GM19351 (cell line): ENCODE measurements at regions not wholly inside any gene's neighbourhood (a gene's known extent, or its start where the extent isn't known, plus 50 kb on each side); places are given as distances from the start of the nearest gene placed in this dataset.
A peak's percentile ranks its signal among the peaks of the same experiment; 100 is the strongest.
"Not testable (repeated sequence)": the region's sequence is repeated elsewhere in the genome, so short reads cannot be mapped to it uniquely, and the experiment has no call there.

Experiments used
- ATAC-seq: cut with Tn5 transposase; IDR thresholded peaks from one replicate; pipeline ENCODE4 v1.9.1; 2021; ENCODE audit warnings: mild to moderate bottlenecking, moderate library complexity; ENCODE audit not compliant: unreplicated experiment

DNA sequence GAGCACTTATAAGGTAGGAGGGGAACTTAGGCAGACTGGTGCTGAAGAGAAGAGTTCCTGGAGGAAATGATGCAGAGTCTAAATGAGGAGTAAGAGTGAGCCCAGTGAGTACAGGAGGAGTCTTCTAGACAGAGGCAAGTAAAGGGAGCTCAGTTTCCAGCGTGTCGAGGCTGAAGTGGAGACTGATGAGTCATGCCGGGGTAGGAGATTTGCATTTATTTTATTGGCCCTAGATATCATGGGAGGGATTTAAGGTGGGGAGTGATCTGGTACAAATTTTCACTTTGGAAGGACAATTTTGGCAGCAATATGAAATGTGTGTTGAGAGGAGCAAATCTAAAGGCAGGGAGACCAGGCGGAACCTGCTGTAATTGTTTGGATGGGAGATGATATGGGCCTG, 157.5 kb downstream of the TTC8 start:
- no peak for ATAC-seq

DNA sequence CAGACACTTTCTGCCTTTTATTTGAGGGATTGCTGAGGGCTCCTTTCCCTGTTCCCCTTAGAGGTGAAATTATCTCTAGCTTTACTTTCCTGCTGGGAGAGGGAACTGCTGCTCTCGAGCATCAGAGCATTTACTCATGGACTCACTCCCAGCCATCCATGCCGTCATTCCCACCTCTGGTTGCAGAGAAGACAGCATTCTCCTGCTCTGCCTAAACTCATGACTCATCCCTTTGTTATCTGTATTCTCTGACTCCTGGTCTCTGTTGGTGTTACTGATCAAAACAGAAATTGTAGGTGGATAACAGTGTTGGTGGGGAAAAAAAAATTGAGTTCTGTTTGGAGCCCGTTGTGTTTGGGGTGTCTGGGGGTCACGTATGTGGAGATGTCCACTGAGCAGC, 159.3 kb downstream of the TTC8 start:
- ATAC-seq: no peak

GRCh38 chr14:88985654-88986053, 161.2 kb downstream of the TTC8 start:
- no peak for ATAC-seq

DNA sequence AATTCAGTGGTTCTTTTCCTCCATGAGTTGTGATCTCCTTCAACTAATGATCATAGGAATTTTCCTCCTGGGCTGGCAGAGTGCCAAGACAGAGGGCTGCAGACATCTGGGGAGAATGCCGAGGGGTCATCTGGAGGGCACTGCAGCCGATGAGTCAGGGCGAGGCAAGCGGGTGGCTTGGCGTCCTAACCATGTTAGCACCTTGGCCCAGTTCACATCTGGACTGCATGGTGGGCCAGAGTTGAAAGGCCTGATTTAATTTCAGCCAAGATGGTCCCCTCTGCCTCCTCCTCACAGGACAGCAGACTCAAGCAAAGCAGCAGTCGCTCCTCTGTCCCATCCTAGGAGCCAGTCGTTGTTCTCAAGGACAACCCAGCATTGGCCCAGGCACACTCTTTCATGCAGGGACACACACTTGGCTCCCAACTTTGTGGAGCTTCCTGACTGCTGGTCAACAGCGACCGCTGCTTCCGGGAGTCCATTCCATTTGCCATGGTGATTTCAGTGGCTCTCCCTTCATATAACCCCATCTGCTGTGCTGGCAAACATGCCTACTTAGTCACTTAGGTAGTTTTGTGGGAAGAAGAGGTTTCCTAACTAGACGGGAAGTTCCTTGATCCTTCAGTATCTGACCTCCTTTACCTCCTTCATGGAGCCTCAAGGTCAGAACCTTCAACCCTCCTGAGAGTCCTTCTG, 161.8 kb downstream of the TTC8 start:
- no peak for ATAC-seq

DNA sequence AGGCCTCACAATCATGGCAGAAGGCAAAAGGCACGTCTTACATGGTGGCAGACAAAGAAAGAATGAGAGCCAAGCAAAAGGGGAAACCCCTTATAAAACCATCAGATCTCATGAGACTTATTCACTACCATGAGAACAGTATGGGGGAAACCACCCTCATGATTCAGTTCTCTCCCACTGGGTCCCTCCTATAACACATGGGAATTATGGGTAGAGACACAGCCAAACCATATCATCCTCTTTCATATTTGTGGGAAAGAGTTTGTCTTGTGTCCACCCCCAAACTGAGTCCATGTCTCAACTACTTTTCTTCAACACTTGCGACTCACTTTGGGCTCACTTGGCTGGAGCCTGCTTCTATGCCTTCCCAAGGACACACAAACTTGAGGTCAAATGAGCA, 162.5 kb downstream of the TTC8 start:
- ATAC-seq: not testable (repeated sequence)

DNA sequence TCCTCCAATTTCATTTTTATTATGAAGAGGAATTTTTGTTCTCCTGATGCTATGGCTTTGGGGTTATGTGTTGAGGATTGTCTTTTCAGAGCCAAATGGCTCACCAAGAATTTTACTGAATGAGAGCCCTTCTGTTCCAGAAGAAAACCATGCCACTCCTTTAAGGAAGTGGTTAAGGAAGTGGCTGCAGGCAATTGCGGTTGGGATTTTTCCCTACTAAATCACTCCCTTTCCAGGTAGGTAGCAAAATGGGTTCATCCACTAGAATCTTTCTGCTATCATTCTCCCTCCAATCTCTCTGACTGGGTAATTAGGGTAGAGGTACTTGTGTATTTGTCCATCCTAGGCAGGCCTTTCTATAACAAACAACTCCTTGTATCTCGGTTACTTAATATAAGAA, 163.1 kb downstream of the TTC8 start:
- no peak for ATAC-seq

- ATAC-seq: no peak
Measured at GRCh38 chr14:88989911-88990310, 165.5 kb downstream of the TTC8 start.

DNA sequence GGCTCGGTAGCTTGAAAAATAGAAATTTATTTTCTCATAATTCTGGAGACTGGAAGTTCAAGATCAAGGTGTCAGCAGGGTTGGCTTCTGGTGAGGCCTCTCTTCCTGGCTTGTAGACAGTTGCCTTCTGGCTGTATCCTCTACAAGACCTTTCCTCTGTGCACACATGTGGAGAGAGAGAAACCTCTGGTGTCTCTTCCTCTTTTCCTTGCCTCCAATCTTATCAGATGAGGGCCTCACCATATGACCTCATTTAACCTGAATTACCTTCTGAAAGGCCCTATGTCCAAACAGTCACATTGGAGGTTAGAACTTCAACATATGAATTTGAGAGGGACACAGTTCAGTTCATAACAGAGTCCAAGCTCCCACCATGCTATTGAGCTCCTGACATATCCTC, 166.4 kb downstream of the TTC8 start:
- no peak for ATAC-seq

DNA sequence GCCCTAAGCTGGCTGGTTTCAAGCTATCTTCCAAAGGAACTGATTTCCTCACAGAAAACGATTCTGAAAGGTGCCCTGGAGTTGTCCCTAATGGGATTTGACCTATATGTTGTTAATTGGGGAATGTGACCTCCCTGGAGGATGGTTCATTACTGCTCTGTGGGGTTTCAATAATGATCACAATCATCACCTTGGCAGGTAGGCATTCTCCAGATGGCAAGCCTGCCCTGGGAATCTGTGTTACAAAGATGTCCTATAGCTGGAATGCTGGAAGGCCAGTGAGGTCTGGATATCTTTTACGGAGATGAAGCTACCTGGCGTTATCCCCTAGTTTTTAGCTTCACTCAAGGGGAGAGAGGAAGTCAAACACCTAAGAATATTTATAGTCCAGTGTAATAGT, 167.6 kb downstream of the TTC8 start:
- no peak for ATAC-seq

- ATAC-seq: no peak
Measured at GRCh38 chr14:88993946-88994345, 169.5 kb downstream of the TTC8 start.

DNA sequence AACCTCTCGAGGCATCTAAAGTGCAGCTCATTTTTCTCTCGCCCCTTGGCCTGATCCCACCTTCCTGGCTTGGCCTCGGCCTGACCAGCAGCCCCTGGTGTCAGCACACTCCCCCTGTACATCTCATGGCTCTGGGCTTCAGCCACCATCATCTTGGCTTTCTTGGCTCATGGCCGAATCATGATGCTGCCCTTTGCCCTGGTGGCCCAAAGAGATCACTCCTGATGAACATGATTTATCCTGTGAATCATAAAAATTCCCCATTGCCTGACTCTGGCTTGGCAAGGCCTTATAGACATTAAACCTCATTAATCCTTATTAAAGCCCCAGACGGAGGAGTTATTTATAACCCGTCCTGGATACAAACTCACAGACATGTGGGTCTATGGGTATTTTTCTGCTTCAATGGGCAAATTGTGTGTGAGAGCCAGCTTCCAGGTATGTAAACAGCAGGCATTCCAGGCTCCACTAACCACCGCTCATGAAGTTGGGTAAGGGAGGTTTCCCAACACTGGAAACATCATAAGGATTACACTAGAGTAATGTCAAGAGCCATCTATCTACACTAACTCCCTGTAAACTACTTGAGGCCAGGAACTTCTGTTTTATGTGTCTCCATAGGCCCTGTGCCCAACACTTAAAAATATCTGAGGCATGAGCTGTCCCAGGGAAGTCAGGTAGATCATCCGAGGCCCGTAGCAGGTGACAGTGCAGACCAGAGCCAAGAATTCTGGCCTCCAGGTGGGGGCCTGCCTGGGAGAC, 171.2 kb downstream of the TTC8 start:
- no peak for ATAC-seq

- ATAC-seq: no peak
Measured at GRCh38 chr14:88998027-88998426, 173.6 kb downstream of the TTC8 start.

GRCh38 chr14:88999137-88999536, 174.7 kb downstream of the TTC8 start:
- ATAC-seq: no peak

DNA sequence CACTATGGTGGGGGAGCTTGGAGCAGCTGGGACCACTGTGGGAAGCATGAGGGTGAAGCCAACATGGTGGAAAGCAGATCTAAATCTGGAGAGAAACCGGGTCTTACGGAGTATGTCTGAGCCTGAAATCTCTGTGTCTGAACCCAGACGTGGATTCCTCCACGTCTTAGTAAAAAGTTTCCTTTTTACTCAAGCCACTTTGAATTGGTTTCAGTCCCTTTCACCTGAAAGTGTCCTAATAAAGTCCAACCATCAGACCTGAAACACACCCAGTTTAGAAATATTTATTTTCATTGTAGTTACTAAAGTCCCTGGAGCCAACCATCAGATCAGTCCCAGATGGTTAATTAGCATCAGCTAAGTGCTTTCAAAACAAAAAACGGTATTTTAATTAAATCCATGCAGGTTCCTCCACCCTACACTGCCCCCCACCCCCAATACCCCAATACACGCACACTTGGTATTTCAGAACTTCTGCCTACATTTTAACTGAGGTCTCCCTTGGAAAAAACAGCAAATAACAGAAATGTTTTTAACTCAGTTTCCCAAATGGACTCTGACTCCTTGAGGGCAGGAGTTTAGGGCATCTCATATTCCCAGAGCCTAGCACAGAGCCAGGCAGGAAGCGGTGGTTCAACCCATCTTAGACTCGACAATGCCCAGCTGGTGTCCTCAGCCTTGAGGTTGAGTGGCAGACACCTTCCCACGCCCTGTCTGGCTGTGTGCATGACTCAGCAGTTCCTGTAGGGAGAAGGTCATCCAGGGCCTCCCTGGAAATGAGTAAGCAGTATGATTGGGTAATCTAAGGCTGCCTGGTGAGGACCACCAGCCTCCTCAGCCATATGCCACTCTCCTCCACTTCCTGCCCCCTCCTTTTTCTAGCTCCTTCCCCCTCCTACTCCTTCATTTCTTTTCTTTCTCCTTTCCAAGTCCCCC, 175.8 kb downstream of the TTC8 start:
- ATAC-seq: no peak

DNA sequence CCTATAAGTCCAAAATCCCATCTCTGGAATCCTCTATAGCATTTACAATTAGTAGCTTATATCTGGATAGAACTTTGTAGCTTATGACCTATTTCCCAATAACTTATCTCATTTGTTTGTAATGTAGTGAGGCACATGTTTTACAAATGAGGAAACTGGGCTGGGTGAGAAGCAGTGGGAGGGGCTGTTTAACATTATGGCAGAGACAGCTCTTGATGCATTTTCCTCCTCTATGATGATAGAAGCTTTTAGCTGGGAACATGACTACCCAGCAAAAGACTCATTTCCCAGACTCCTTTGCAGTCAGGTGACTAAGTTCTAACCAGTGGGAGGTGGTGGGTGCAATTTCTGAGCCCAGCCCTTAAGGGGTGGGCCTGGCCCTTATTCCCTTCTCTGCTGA, 179.7 kb downstream of the TTC8 start:
- ATAC-seq: no peak

DNA sequence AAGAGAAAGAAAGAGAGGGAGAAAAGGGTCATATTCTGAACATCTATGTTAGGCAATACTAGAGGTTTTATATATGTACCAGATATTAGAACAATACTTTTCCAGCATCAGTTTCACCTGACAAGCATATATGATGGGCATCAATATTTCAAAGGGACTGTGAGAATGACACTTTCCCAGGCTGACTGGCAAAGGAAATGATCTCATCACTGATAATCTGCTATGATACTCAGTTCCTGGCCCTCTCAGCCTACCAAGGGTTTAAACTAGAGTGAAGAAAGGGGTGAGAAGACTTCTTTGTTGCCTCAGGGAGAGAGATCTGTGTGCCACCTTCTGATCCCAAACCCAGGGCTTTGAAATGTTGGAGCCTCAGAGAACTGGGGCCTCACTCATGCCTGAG, 183.5 kb downstream of the TTC8 start:
- no peak for ATAC-seq

DNA sequence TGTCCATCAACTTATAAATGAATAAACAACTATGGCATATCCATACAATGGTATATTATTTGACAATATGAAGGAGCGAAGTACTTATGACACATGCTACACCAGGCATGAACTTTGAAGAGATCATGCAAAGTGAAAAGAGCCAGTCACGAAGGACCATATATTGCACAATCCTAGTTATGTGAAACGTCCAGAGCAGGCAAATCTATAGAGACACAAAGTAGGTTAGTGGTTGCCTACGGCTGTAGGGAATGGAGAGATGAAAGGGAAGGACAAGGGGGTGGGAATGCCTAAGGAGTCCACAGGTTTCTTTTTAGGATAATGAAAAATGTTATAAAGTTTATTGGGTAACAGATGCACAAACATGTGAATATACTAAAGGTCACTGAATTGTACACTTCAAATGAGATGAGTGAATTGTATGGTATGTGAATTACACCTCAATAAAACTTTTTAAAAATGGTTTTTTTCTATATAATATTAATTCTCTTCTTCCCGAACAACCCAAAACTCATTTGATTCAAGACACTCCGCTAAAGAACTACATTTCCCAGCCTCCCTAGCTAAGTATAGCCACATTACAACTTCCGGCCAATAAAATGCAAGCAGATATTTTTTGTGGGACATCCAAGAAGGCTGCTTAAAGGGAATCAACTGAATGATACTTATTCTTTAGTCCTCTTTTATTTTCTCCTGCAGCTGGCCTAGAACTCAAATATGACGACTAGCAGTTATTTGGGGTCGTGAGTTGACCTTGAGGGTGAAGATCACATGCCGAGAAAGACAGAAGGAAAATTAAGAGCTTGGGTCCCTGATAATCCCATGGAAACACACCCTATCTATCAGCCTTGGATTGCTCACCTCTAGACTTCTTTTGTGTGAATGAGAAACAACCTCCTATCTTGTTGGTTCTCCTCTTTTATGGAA, 187.2 kb downstream of the TTC8 start:
- no peak for ATAC-seq

DNA sequence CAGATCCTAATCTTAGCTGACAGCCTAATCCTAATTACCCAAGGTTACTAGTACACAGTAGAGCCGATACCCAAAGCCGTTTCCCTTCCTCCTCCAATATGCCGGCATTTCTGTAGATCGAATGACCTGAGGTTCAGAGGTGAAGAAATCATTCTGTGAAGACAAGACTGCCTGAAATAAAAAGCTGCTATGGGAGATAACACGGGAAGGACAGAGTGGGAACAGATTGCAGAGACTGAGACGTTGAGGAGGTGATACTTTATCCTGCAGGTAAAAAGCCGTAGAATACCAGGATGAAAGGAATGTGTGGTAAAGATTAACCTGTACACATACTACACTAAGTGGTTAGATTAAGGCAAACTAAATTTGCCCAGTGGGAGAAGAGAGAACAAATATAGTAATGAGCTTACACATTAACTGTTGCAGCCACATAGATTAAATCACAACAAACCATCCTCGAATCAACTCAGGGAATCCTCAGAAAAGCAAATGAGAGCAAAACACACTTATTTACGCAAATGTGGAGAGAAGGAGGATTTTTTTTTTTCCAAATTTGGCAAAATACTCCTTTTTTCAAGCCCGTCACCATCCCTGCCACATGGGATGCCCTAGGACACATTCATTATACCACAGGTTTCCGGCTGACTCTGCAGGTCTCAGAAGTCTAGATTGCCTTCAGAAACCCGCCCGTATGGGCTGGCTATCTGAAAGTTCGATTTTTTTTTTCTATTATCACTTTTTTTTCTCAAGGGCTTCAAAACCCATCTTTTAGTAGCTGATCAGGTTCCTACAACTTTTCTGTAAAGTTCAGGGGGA, 188.0 kb downstream of the TTC8 start:
- ATAC-seq: no peak

- ATAC-seq: peak; percentile 47
Measured at GRCh38 chr14:89013098-89013504, 188.7 kb downstream of the TTC8 start.
